ENCODE measurements at regions not wholly inside any gene's neighbourhood (a gene's known extent, or its start where the extent isn't known, plus 50 kb on each side); places are given as distances from the start of the nearest gene placed in this dataset.
"Not testable (repeated sequence)": the region's sequence is repeated elsewhere in the genome, so short reads cannot be mapped to it uniquely, and the experiment has no call there.

DNA sequence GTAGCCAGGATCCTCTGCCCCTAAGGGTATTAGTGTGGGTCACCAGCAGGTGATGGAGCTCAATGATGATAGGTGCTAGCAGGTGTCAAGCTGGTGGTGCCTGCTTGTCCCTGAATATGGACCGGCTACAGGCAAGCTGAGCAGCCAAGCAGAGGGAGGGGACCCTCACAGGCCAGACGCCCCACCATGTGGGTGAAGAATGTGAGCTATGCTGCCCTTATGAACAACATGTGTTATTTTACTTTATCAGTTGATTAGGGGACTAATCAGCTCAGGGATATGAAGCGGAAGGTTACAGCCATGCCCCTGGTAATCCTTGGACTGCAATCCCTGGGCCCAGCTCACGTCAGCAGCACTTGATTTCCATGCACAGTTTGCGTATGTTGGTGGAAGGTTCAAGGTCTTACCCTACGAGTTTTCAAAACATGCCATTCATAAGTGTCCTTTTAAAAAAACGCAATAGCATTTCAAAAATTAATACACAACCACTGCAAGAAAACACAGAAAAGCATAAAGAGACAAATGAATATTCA, 106.0 kb downstream of the CDC7 start:
- no peaks in the 10 kb centered on the region for H3K36me3 Mint-ChIP-seq
- DNase-seq (ENCODE audit: low spot score in 2 of 2, unreplicated experiment in 2 of 2) = no peak
- TF ChIP-seq, protein P1, sequence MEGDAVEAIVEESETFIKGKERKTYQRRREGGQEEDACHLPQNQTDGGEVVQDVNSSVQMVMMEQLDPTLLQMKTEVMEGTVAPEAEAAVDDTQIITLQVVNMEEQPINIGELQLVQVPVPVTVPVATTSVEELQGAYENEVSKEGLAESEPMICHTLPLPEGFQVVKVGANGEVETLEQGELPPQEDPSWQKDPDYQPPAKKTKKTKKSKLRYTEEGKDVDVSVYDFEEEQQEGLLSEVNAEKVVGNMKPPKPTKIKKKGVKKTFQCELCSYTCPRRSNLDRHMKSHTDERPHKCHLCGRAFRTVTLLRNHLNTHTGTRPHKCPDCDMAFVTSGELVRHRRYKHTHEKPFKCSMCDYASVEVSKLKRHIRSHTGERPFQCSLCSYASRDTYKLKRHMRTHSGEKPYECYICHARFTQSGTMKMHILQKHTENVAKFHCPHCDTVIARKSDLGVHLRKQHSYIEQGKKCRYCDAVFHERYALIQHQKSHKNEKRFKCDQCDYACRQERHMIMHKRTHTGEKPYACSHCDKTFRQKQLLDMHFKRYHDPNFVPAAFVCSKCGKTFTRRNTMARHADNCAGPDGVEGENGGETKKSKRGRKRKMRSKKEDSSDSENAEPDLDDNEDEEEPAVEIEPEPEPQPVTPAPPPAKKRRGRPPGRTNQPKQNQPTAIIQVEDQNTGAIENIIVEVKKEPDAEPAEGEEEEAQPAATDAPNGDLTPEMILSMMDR (IDR thresholded peaks at IDR 0.05; ENCODE audit: unreplicated experiment) = no peak
- no peaks in the 10 kb centered on the region for H3K27me3 Mint-ChIP-seq (ENCODE audit: low read depth)
- peaks cover 24% of the 10 kb centered on the region for H3K4me1 Mint-ChIP-seq
- peaks cover 9% of the 10 kb centered on the region for H3K9me3 Mint-ChIP-seq
- H3K27ac Mint-ChIP-seq = no peak overlapping the region
- H3K4me3 Mint-ChIP-seq = no peak overlapping the region

DNA sequence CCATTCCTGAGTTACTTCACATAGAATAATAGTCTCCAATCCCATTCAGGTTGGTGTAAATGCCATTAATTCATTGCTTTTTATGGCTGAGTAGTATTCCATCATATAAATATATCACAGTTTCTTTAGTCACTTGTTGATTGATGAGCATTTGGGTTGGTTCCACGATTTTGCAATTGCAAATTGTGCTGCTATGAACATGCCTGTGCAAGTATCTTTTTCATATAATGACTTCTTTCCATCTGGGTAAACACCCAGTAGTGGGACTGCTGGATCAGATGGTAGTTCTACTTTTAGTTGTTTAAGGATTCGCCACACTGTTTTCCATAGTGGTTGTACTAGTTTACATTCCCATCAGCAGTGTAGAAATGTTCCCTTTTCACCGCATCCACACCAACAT, 107.0 kb downstream of the CDC7 start:
- H3K4me1 Mint-ChIP-seq = peaks cover 20% of the 10 kb centered on the region
- not testable (repeated sequence) for H3K27ac Mint-ChIP-seq; H3K36me3 Mint-ChIP-seq; H3K9me3 Mint-ChIP-seq; DNase-seq (ENCODE audit: low spot score in 2 of 2, unreplicated experiment in 2 of 2); H3K4me3 Mint-ChIP-seq; H3K27me3 Mint-ChIP-seq (ENCODE audit: low read depth)

DNA sequence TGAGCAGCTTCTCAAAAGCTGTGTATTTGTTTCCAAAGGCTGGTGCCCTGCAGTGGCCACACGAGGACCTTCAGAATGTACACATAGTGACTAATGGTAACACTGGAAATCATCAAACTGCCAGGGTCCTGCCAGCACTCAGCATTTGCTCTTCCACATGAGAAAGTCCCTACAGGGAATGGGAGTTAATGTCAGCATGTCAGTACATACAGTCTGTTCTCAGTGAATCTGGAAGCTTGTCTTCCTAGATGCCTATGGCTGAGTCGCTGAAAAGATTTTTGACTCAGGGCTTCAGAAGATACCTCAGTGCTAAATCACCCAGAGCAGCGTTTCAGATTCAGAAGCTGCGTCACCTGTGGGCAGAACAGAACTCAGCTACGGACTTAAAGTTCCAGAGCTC, 108.2 kb downstream of the CDC7 start:
- H3K27ac Mint-ChIP-seq = no peak overlapping the region
- H3K9me3 Mint-ChIP-seq = peaks cover 9% of the 10 kb centered on the region
- no peaks in the 10 kb centered on the region for H3K36me3 Mint-ChIP-seq
- TF ChIP-seq, protein P1 (IDR thresholded peaks at IDR 0.05; ENCODE audit: unreplicated experiment) = no peak
- no peak overlapping the region for H3K4me3 Mint-ChIP-seq
- H3K27me3 Mint-ChIP-seq (ENCODE audit: low read depth) = no peaks in the 10 kb centered on the region
- H3K4me1 Mint-ChIP-seq = peaks cover 24% of the 10 kb centered on the region
- DNase-seq (ENCODE audit: low spot score in 2 of 2, unreplicated experiment in 2 of 2) = no peak

DNA sequence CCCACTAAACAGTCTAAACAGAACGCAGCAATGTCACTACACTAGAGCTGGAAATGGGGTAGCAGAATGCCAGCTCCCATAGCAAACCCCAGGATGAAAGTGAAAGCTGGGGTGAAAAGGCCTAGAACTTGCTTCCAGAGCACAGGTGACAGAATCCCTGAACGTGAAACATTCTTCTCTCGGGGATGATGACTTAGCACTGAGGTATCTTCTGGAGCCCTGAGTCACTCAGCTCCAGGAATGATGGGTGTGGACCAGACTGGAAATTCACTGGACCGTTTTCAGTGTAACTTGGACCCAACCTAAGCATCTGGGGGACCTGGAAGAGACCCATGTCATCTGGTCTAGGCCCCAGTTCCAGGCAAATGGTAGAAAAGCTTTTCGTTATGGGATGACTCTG, 108.9 kb downstream of the CDC7 start:
- peaks cover 9% of the 10 kb centered on the region for H3K9me3 Mint-ChIP-seq
- H3K4me1 Mint-ChIP-seq = peaks cover 22% of the 10 kb centered on the region
- H3K27me3 Mint-ChIP-seq (ENCODE audit: low read depth) = no peaks in the 10 kb centered on the region
- TF ChIP-seq, protein P1 (IDR thresholded peaks at IDR 0.05; ENCODE audit: unreplicated experiment) = no peak
- no peak overlapping the region for H3K4me3 Mint-ChIP-seq
- no peaks in the 10 kb centered on the region for H3K36me3 Mint-ChIP-seq
- DNase-seq (ENCODE audit: low spot score in 2 of 2, unreplicated experiment in 2 of 2) = no peak
- H3K27ac Mint-ChIP-seq = no peak overlapping the region

DNA sequence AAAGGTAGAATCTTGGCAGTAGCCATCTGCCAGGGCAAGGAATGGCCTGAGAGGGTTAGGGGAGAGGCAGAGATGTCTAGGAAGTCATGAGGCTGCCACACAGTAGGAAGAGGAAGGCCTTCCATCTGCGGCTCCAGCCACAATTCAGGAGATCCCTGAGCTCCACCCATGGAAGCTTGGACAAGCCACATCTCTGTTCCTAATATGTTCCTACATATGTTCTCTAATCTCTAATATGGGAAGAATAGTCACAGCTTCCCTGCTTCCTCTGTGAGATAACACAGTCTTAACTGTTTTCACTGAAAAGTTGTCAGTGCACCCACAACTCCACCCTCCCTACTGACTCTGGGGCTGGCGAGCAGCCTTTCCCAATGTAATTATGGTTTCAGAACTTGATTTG, 109.5 kb downstream of the CDC7 start:
- Mint-ChIP-seq H3K9me3 (peaks cover 9% of the 10 kb centered on the region), H3K27ac (no peak overlapping the region), H3K4me3 (no peak overlapping the region), H3K27me3 (ENCODE audit: low read depth) (no peaks in the 10 kb centered on the region), H3K4me1 (peaks cover 18% of the 10 kb centered on the region), H3K36me3 (no peaks in the 10 kb centered on the region)
- TF ChIP-seq, protein P1 (IDR thresholded peaks at IDR 0.05; ENCODE audit: unreplicated experiment) = no peak
- DNase-seq (ENCODE audit: low spot score in 2 of 2, unreplicated experiment in 2 of 2) = no peak

DNA sequence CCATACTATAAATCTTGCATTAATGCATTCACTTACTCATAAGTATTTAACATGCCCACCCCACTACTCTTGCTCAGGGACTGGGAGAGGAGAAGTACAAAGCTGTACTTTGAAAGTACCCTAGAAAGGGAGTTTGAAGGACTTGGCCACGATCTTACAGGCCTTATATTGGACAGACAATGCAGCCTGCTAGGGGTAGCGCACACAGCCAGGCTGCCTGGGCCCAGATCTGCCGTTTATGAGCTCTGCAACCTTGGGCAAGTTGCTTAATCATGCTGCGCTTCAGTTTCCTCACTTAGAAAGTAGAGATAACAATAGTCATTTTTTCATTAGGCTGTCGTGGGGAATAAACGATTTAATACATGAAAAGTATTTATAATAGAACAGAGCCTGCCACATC, 110.1 kb downstream of the CDC7 start:
- H3K4me1 Mint-ChIP-seq = peaks cover 18% of the 10 kb centered on the region
- H3K27ac Mint-ChIP-seq = no peak overlapping the region
- H3K36me3 Mint-ChIP-seq = no peaks in the 10 kb centered on the region
- H3K27me3 Mint-ChIP-seq (ENCODE audit: low read depth) = no peaks in the 10 kb centered on the region
- DNase-seq (ENCODE audit: low spot score in 2 of 2, unreplicated experiment in 2 of 2) = no peak
- peaks cover 9% of the 10 kb centered on the region for H3K9me3 Mint-ChIP-seq
- no peak overlapping the region for H3K4me3 Mint-ChIP-seq
- TF ChIP-seq, protein P1 (IDR thresholded peaks at IDR 0.05; ENCODE audit: unreplicated experiment) = no peak
